ENCODE measurements at regions not wholly inside any gene's neighbourhood (a gene's known extent, or its start where the extent isn't known, plus 50 kb on each side); places are given as distances from the start of the nearest gene placed in this dataset.
A peak's percentile ranks its signal among the peaks of the same experiment; 100 is the strongest.

- Histone ChIP-seq H3K18ac (ENCODE audit: extremely low read depth, low read length) (no peak overlapping the region), H2AFZ (ENCODE audit: low read length) (no peak overlapping the region), H3K27me3 (replicated peaks in 1 of 4; ENCODE audit: control insufficient read depth in 3 of 4, extremely low read depth in 1 of 4, insufficient read depth in 3 of 4, low read length in 3 of 4) (no peaks in the 10 kb centered on the region), H2BK12ac (ENCODE audit: low read depth, low read length) (no peak overlapping the region), H3K9ac (replicated peaks in 1 of 4; ENCODE audit: extremely low read depth in 1 of 4, low read depth in 3 of 4, low read length in 3 of 4) (no peak overlapping the region), H3K23ac (ENCODE audit: insufficient read length) (no peak overlapping the region), H3K4me3 (ENCODE audit: extremely low read depth in 1 of 4, insufficient read depth in 2 of 4, low read depth in 3 of 4, low read length in 4 of 4) (no peak overlapping the region), H4K5ac (ENCODE audit: insufficient read length, low read depth, low read length) (no peak overlapping the region), H3K23me2 (ENCODE audit: low read depth, low read length) (no peaks in the 10 kb centered on the region), H3K79me1 (ENCODE audit: low read depth, low read length) (no peaks in the 10 kb centered on the region), H2AK5ac (ENCODE audit: low read depth, low read length) (no peak overlapping the region), H4K20me1 (replicated peaks in 1 of 2; ENCODE audit: control insufficient read depth in 1 of 2, insufficient read depth in 2 of 2, low read length in 2 of 2) (no peaks in the 10 kb centered on the region), H4K91ac (replicated peaks; ENCODE audit: insufficient read length, low read length) (no peak overlapping the region), H2BK5ac (ENCODE audit: low read depth, low read length) (no peak overlapping the region), H2BK15ac (ENCODE audit: low read length) (no peak overlapping the region), H3K4ac (replicated peaks; ENCODE audit: insufficient read length, low read depth, low read length) (no peak overlapping the region), H3K4me1 (replicated peaks in 1 of 4; ENCODE audit: control insufficient read depth in 3 of 4, insufficient read depth in 4 of 4, low read length in 3 of 4) (no peaks in the 10 kb centered on the region), H3K79me2 (ENCODE audit: control insufficient read depth in 1 of 2, insufficient read depth in 2 of 2, low read length in 2 of 2) (no peaks in the 10 kb centered on the region), H3K56ac (replicated peaks; ENCODE audit: insufficient read length, low read depth, low read length) (no peak overlapping the region), H2BK120ac (replicated peaks; ENCODE audit: low read depth, low read length) (no peak overlapping the region), H2BK20ac (ENCODE audit: low read length) (no peak overlapping the region), H3K27ac (ENCODE audit: low read depth, low read length) (no peak overlapping the region), H3K9me3 (ENCODE audit: insufficient read depth in 2 of 2, low read depth in 1 of 2, low read length in 1 of 2) (no peaks in the 10 kb centered on the region), H3K14ac (ENCODE audit: insufficient read length) (no peak overlapping the region), H3K4me2 (ENCODE audit: insufficient read depth in 1 of 2, low read depth in 2 of 2, low read length in 2 of 2) (no peak overlapping the region), H4K8ac (ENCODE audit: extremely low read depth, insufficient read depth, low read length) (no peak overlapping the region), H3K36me3 (ENCODE audit: control insufficient read depth in 2 of 4, insufficient read depth in 4 of 4, low read length in 3 of 4) (no peaks in the 10 kb centered on the region)
- CTCF ChIA-PET (ENCODE audit: partially characterized antibody): interaction anchor here (1.6 to 2.1 kb wide), 2 partner anchors 9 to 40 kb away, joined by 4 to 14 read pairs; no protein-coding TSS in a partner anchor
- FAIRE-seq (peak; percentile 7), DNase-seq (ENCODE audit: low read depth in 1 of 2, low spot score in 2 of 2) (no peak)
- peak in 1 of 3 experiments; percentile 19; a peak in 1 of 4 replicates for TF ChIP-seq CTCF (IDR thresholded peaks at IDR 0.05; ENCODE audit: control extremely low read depth in 1 of 3, insufficient read depth in 1 of 3, low read depth in 1 of 3, low read length in 3 of 3)
- TF ChIP-seq TEAD4 (IDR thresholded peaks at IDR 0.05; ENCODE audit: low read depth, low read length): 0 out of 2 replicates have a peak, but pooled peaks have one; percentile 12
- TF ChIP-seq ZNF274 (IDR thresholded peaks at IDR 0.05; ENCODE audit: borderline replicate concordance, extremely low read depth, low read length): no peak
- peak in 1 of 2 experiments; percentile 15; a peak in 1 of 4 replicates for TF ChIP-seq RAD21 (IDR thresholded peaks at IDR 0.05 in 1 of 2, conservative IDR thresholded peaks at IDR 0.05 in 1 of 2; ENCODE audit: low read depth in 2 of 2, low read length in 2 of 2)
- 94% methylated on average over 3 of the region's 3 CpGs; no CpG with 5 or more reads in 1 of the 2 experiments for WGBS, 2 experiments (ENCODE audit: extremely low coverage in 1 of 2, insufficient coverage in 1 of 2, insufficient read length in 1 of 2, insufficient replicate concordance in 2 of 2, low coverage in 1 of 2, low lambda C conversion rate in 2 of 2, missing lambda C conversion rate in 1 of 2)
- POLR2A ChIA-PET (ENCODE audit: partially characterized antibody): no interaction called here
Measured at GRCh38 chr19:31459430-31459829, 110.2 kb upstream of the TSHZ3 start.
